Activated CD4-positive, alpha-beta T cell treated with anti-CD3 and anti-CD28 coated beads, Interleukin-2, Interleukin-6, amounts not matched to agents 100 ng/mL and 50 ng/mL, durations not matched to agents 16 hours and 8 hours (primary cell): ENCODE measurements at regions not wholly inside any gene's neighbourhood (a gene's known extent, or its start where the extent isn't known, plus 50 kb on each side); places are given as distances from the start of the nearest gene placed in this dataset.
"Not testable (repeated sequence)": the region's sequence is repeated elsewhere in the genome, so short reads cannot be mapped to it uniquely, and the experiment has no call there.

Experiments used
- DNase-seq: peaks from one replicate; pipeline ENCODE4 v3.0.0-alpha.2; 2020

DNA sequence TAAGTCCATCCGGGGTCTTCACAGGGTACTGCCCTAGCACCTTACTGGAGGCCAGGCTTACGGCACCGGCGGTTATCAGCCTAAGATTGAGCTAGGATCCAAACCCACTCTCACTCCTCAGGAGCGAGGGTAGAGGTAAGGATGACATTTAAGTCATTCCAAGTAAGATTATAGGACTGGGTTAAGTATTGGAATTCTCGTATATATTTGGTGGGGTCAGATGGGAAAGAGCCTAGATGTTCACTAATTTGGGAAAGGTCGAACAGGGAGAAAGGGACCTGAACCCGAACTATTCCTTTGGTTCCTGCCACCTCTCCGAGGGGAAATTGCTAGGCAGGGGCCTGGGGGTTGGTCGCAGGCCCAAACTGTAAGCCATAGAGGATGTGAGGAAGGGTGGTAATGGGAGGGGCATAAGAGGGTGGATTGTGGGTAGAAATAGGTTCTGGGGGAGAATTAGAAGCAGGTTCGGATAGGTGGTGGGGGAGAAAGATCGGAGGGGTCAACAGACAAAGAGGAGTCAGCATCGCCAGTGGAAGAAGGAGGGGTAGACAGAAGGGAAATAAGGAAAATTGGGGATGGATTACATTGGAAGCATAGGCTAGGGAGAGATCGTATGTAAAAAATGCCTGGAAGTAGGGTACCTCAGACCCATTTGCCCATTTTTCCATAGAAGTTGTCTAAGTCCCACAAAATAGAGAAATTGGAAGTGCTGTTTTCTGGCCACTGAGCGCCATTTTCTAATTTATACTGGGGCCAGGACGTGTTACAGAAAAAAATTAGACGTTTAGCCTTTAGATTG, 747.1 kb upstream of the ADGRB3 start:
- DNase-seq, result no peak

DNA sequence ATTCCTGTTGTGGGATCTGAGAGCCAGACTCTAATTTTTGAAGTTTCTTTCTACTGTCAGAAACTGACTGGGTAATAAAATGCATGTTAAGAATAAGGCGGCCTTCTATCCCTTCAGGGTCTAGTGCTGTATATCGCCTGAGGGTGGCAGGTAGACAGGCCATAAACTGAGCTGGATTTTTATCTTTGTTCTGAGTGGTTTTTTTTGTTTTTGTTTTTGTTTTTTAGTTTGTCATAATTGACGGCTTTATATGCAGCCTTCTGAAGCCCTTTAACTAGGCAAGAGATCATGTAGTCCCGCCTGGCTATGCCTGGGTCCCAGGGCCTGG, 747.7 kb upstream of the ADGRB3 start:
- no peak for DNase-seq

DNA sequence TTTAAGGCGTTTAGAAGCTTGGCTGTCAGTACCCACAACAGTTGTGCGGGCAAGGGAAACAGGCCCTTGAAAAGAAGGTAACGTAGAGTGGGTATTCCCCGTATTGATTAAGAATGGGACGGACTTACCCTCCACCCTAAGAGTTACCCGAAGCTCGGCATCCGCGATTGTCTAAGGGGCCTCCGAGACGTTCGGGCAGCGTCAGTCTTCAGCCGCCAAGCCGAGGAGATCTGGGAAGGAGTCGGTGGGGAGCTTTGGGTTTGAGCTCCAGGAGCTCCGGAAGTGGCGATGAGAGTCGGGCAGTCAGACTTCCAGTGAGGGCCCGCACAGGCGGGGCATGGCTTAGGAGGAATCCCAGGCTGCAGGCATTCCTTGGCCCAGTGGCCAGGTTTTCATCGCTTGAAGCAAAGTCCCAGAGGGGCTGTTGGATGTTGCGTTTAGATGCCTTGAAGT, 748.2 kb upstream of the ADGRB3 start:
- DNase-seq, result no peak

DNA sequence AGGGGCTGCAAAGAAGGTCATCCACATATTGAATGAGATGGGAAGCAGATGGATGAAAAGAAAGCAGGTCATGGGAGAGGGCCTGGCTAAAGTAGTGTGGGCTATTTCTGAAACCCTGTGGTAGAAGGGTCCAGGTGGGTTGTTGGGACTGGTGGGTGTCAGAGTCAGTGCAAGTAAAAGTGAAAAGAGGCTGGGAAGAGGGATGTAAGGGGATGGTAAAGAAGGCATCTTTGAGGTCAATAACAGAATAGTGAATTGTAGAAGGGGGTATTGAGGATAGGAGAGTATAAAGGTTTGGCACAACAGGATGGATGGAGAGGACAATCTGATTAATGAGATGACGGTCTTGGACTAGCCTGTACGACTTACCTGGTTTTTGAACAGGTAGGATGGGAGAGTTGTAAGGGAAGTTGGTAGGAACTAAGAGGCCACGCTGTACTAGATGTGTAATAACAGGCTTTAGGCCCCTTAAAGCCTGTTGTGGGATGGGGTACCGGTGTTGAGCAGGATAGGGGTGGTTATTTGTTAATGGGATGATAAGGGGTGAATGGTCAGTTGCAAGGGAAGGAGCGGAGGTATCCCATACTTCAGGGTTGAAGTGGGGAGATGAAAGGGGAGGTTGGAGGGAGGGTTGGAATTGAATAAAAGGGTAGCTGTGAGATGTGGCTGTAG, 748.9 kb upstream of the ADGRB3 start:
- no peak for DNase-seq

DNA sequence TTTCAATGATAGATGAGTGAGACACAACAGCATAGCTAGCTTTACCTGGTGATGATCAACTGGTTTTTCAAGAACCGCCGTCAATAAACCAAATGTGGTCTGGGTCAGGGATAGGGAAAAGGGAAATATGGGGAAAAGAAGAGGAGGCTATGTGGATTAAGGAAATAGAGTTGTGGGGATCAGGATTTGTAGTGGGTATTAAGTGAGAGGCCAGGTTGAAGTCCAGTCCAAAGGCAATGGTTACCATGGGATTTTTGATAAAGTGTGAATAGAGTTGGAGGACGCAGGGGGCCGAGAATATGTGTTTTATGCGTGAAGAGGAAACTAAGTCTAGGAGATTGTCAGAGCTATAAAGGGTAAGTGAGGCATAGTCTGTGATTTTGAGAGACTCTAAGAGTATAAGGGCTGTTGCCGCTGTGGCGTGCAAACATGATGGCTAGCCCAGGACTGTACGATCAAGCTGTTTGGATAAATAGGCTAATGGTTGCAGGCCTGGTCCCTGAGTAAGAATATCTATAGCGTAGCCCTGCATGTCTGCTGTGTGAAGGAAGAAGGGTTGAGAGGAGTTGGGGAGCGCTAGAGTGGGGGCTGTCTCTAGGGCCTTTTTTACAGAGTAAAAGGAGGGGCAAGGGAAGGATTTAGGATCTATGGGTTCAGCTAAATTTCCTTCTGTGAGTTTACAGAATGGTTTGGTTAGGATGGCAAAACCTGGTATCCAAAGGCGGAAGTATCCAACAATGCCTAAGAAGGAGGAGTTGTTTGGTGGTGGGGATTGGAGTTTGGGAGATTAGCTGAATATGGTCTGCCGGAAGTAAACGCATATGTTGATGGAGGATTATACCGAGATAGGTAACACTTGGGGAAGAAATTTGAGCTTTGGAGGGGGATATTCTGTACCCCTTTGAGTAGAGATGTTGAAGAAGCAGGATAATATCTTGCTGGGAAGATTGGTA, 749.7 kb upstream of the ADGRB3 start:
- no peak for DNase-seq

DNA sequence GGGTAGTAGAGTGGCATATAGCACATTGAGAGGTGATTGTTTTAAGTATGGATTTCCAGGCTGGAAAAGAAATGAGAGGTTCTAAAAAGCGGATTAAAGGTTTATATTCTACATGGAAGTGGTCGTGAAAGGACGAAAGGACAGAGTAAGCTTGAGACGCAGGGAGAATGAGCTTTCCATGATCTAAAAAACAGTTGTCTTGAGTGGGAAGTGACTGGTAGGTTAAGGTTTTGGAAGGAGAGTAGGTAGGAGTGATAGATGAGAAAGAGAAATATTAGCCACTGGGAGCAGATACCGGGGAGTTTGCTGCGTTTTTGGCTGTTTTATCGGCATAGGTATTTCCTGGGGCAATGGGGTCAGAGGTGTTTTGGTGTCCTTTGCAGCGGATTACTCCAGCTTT, 750.6 kb upstream of the ADGRB3 start:
- DNase-seq, result no peak

DNA sequence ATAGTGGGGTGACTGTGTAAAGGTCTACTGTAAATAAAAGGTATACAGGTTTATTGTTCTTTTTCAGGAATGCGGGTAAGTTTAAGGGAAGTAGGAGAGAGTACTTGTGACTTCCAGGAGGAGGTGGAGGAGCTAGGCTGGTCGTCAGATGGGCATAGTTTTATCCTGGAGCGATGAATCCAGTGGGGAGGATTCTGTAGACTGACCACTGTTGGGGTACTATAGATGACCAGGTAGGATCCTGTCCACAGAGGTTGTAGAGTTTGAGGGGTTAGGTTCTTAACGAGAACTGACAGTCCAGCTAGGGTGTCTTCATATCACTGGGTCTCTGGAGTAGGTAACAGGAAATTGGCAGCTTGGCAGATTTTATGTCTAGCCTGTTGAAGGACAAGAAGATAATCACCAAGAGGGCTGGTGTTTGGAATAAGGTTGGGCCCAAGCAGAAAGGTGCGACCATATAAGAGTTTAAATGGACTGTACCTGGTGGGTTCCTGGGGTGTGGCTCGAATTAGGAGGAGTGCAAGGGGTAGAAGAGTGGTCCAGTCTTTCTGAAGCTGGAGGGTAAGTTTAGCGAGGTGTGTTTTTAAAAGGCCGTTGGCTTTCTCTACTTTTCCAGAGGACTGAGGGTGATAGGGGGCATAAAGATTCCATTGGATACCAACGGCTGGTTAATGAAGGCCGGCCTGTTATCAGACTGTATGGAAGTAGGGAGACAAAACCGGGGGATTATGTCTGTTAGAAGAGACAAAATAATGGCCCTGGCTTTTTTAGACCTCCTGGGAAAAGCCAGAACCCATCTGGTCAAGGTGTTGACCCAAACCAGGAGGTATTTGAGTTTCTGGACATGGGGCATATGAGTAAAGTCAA, 751.3 kb upstream of the ADGRB3 start:
- no peak for DNase-seq

DNA sequence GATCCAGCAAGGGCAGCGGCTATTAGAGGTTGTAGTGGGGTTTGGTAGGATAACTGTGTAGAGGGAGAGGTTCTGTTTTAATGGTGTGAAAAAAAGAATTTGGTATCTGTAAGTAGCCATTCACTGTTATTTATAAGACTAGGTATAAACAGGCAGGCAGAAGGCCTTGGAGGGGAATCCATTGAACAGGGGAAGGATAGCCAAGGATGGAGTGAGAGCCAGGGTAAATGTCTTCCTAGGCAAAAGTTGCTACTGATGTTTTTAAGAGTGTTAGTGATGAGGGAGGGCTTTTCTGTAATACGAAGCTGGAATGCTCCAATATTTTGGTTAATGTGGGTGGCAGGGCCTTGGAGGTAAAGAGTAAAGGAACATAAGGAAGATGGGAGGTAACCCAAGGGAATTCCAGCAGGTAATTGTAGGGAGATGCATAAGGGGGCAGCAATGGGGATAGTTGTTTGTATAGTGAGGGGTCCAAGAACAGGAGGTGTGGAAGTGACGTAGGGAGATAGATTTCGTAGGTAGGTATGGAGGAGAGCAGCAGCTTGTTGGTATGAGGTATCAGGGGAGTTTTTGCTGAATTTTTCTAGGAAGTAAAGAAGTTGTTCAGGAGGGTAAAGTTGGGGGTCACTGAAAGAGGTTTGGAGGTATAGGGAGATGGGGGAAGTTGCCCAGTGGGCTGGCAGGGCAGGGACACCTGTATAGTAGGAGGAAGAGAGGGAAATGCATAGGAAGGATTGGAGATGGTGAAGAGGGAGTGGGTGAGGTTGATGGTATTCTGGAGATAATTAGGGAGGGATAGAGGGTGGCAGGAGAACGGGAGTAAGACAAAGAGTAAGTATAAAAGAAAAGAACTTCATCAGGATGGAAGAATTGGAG, 752.4 kb upstream of the ADGRB3 start:
- no peak for DNase-seq

DNA sequence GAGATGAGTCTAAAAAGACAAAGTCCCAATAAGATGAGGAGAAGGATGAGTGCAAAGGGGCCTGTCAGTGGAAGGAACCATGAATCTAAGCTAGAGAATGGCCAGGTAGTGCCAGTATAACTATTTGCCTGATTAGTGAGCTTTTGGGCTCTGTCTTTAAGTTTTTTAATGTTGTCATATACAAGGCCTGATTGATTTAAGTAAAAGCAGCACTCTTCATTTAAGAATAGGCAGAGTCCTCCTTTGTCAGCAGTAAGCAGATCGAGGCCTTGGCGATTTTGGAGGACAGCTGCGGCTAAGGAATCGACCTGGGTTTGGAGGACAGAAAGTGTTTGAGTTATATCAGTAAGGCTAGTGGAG, 753.4 kb upstream of the ADGRB3 start:
- DNase-seq, result no peak

DNA sequence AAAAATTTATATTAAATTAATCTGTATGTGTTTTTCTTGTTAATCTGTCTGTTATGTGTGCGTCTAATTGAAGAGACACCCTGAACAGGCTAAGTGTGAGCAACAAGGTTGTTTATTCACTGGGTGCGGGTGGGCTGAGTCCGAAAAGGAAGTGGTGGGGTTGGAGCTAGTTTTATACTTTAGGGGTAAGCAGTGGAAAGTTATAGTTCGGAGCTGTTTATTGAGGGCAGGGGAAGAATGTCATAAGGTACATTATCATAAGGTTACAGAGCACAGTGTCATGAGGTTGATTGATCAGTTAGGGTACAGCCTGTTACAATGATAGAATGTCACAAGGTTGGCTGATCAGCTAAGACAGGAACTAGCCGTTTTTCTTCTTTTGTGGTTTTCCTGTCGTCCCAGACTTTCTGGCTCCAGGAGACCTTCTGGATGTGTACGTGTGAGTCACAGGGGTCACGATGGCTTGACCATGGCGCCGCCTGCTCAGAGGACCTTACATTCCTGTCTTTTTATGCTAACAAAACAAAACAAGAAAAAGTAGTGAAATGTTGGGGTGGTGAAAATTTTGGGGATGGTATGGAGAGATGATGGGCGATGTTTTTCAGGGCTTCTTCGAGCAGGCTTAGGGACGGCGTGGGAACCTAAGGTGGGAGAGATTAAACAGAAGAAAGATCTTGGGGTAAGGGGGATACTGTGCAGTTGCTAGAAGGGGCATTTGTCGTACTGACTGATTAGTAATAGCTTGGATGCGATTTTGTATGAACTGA, 754.0 kb upstream of the ADGRB3 start:
- no peak for DNase-seq

DNA sequence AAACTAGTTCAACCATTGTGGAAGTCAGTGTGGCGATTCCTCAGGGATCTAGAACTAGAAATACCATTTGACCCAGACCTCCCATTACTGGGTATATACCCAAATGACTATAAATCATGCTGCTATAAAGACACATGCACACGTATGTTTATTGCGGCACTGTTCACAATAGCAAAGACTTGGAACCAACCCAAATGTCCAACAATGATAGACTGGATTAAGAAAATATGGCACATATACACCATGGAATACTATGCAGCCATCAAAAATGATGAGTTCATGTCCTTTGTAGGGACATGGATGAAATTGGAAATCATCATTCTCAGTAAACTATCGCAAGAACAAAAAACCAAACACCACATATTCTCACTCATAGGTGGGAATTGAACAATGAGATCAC, 754.7 kb upstream of the ADGRB3 start:
- not testable (repeated sequence) for DNase-seq

DNA sequence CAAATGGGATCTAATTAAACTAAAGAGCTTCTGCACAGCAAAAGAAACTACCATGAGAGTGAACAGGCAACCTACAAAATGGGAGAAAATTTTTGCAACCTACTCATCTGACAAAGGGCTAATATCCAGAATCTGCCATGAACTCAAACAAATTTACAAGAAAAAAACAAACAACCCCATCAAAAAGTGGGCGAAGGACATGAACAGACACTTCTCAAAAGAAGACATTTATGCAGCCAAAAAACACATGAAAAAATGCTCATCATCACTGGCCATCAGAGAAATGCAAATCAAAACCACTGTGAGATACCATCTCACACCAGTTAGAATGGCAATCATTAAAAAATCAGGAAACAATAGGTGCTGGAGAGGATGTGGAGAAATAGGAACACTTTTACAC, 755.2 kb upstream of the ADGRB3 start:
- not testable (repeated sequence) for DNase-seq

DNA sequence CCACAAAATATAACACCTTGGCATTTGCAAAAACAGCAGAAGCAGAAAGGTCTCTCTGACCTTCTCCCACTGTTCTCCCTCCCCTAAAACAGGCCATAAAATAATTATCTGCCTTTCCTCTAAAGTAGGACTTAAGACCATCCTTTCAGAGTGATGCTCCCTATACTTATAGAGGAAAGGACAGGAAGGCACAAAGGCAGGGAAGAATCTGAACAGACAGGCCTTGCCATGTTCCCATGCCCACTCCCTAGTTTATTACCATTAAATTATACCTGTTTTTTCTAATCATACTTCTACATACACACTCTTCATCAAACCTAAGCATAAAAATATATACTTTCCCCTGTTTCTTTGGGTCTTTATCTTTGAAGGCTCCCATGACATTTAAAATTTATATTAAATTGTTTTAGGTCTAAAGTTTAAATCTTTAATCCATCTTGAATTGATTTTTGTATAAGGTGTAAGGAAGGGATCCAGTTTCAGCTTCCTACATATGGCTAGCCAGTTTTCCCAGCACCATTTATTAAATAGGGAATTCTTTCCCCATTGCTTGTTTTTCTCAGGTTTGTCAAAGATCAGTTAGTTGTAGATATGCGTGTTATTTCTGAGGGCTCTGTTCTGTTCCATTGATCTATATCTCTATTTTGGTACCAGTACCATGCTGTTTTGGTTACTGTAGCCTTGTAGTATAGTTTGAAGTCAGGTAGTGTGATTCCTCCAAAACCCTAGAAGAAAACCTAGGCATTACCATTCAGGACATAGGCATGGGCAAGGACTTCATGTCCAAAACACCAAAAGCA, 755.8 kb upstream of the ADGRB3 start:
- DNase-seq, result not testable (repeated sequence)

DNA sequence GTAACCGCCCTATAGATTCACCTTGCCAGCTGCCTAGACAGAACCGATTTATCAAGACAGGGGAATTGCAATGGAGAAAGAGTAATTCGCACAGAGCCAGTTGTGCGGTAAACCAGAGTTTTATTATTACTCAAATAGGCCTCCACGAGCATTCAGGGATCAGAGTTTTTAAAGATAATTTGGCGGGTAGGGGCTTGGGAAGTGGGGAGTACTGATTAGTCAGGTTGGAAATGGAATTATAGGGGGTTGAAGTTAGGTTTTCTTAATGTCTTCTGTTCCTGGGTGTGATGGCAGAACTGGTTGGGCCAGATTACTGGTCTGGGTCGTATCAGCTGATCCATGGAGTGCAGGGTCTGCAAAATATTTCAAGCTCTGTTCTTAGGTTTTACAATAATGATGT, 756.9 kb upstream of the ADGRB3 start:
- not testable (repeated sequence) for DNase-seq

DNA sequence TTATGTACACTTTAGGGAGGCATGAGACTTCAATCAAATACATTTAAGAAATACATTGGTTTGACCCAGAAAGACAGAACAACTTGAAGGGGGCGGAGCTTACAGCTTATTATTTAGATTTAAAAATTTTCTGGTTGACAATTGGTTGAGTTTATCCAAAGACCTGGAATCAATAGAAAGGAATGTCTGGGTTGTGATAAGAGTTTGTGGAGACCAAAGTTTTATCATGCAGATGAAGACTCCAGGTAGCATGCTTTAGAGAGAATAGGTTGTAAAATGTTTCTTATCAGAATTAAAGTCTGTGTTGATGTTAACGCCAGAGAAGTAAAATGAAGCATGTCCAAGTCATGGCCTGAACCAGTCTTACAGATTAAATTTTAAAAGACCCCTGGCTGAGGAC, 757.8 kb upstream of the ADGRB3 start:
- no peak for DNase-seq

DNA sequence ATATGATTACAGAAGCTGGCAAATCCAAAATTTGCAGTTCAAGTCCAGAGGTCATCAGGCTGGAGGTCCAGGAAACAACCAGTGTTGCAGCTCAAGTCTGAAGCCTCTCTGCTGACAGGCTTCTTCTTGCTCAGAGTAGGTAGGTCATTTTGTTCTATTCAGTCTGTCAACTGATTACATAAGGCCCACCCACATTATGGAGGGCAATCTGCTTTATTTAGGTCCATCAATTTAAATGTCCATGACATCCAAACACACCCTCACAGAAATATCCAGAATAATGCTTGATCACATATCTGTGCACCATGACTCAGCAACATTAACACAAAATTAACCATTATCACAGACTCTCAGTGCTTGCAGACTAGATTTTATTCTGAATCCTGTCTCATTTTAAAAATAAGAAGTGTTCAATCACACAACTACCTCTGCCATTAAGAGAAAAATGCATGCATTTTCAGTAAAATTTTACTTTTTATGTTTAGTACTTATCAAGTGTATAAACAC, 759.2 kb upstream of the ADGRB3 start:
- no peak for DNase-seq

DNA sequence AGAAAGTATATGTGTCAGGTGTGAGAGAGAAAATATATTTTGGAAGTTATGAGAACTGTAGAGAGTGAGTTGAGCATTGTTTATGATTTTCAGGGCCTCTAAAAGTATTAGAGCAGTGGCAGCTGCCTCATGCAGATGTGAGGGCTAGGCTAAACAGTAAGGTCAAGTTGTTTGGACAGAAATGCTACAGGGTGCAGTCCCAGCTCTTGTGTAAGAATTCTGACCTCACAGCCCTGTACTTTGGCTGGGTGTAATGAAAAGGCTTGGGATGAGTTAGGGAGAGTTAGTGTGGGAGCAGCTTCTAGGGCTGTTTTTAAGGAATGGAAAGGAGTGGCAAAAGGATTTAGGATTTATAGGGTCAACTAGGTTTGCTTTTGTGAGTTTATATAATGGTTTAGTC, 764.8 kb upstream of the ADGRB3 start:
- no peak for DNase-seq

DNA sequence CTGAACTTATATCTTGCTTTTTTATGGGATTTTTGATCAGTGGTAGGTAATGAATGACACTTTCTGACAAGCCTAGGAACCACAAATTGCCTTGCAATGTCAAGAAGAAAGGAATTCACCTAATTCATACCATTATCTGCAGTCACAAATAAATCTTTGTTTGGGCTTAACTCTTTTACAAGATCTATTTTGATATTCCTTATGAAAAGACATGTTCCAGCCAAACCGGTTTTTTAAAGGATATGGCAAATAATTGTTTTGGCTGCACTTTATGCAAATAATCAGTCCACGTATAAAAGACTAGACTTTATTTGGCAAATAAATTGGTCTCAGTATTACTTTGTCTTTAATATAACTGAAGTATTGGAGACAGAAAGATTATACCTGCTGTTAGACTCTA, 771.7 kb upstream of the ADGRB3 start:
- DNase-seq, result no peak

DNA sequence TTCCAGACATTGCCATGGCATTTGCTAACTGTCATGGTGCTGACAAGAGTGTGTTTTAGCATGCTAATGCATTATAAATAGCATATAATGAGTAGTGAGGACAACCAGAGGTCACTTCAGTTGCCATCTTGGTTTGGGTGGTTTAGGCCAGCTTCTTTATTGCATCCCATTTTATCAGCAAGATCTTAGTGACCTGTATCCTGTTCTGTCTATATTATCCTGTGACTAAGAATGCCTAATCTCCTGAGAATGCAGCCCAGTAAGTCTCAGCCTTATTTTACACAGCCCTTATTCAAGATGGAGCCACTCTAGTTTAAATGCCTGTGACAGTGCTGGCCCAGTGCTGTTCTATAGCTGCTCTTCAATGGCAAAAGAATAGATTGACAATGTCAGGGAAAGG, 781.0 kb upstream of the ADGRB3 start:
- DNase-seq, result no peak

DNA sequence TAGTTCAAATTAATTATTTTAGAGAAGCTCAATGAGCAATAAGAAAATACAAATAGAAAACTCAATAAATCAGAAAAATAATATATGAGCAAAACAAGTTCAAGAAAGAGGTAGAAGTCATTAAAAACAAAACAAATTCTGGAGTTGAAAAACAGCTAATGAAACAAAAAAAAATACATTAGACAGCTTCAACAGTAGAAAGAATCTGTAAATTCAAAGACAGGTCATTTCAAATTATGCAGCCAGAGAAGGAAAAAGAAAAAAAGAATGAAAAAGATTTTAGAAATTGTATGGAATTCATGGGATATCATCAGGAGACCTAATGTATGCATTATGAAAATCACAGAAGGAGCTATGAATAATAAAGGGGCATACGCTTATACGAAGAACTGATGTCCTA, 795.3 kb upstream of the ADGRB3 start:
- no peak for DNase-seq
